MCF 10A (cell line): ENCODE measurements at regions not wholly inside any gene's neighbourhood (a gene's known extent, or its start where the extent isn't known, plus 50 kb on each side); places are given as distances from the start of the nearest gene placed in this dataset.

Experiments used
- BruUV-seq: library from RNA; stranded (reverse); fragments of 400-500 nt; replicated peaks from 2 replicates; lab custom pipeline; 2021; lab: Mats Ljungman, UMichigan
- CTCF ChIA-PET: fragments of 300-600 bp; sonication (Branson Sonifier 250); formaldehyde crosslinking; extraction: SDS; loops from one replicate; lab custom pipeline; 2021; ENCODE audit warnings: antibody characterized with exemption, inconsistent platforms; lab: Yijun Ruan, JAX
- POLR2A ChIA-PET: fragments of 300-600, 350-650 bp; sonication (Branson Sonifier 250); formaldehyde crosslinking; extraction: SDS; loops from one replicate; lab custom pipeline; 2020; ENCODE audit warnings: antibody characterized with exemption, inconsistent platforms; lab: Yijun Ruan, JAX
- DNase-seq: peaks from one replicate; pipeline ENCODE4 v3.0.0-alpha.2; 2018; ENCODE audit not compliant: unreplicated experiment
- H3K27ac Mint-ChIP-seq: one replicate; pipeline ENCODE4 v1.8.0; 2022; ENCODE audit warnings: mild to moderate bottlenecking, low read depth, mixed read lengths; ENCODE audit not compliant: unreplicated experiment
- H3K27me3 Mint-ChIP-seq: one replicate; pipeline ENCODE4 v1.8.0; 2022; ENCODE audit warnings: mixed read lengths; ENCODE audit not compliant: insufficient read depth, unreplicated experiment
- H3K36me3 Mint-ChIP-seq: one replicate; pipeline ENCODE4 v1.8.0; 2022; ENCODE audit warnings: mild to moderate bottlenecking, moderate library complexity, mixed read lengths; ENCODE audit not compliant: insufficient read depth, unreplicated experiment
- H3K4me1 Mint-ChIP-seq: one replicate; pipeline ENCODE4 v1.8.0; 2022; ENCODE audit warnings: mixed read lengths; ENCODE audit not compliant: insufficient read depth, unreplicated experiment
- H3K4me3 Mint-ChIP-seq: one replicate; pipeline ENCODE4 v1.8.0; 2022; ENCODE audit warnings: mild to moderate bottlenecking, moderate library complexity, mixed read lengths; ENCODE audit not compliant: unreplicated experiment
- H3K9me3 Mint-ChIP-seq: one replicate; pipeline ENCODE4 v1.8.0; 2022; ENCODE audit warnings: mixed read lengths; ENCODE audit not compliant: unreplicated experiment
- intact Hi-C: fragments of 100-400 bp; cut with micrococcal nuclease; formaldehyde crosslinking; loops from 2 replicates; pipeline ENCODE4 v1.14.1; 2022
- TF ChIP-seq, protein P1 (sequence below): fragments of 200-600 bp; IDR thresholded peaks from one replicate; pipeline ENCODE4 v1.8.0; 2022; ENCODE audit warnings: antibody characterized with exemption, mild to moderate bottlenecking; ENCODE audit not compliant: unreplicated experiment

DNA sequence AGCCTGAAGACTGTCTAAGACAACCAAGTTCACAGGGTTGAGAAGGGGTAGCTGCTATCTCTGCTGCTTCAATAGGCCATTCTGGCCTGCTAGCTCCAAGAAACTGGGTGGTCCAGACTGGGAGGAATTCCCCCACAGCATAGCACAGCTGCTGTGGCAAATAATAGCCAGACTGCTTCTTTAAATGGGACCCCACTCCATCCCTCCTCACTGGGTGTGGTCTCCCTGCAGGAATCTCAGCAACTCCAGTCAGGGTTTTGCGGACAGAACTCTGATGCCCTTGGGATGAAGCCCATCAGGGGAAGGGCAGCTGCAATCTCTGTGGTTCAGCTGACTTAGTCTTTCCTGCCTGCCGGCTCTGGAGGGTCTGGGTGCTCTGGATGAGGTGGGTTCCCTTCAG lies 1018.6 kb upstream of the DIAPH2 start:
- Mint-ChIP-seq H3K27me3 (no peaks in the 10 kb centered on the region), H3K4me1 (no peaks in the 10 kb centered on the region), H3K36me3 (no peaks in the 10 kb centered on the region), H3K27ac (no peak overlapping the region), H3K4me3 (no peak overlapping the region), H3K9me3 (no peaks in the 10 kb centered on the region)
- BruUV-seq = no TSS peak
- TF ChIP-seq, protein P1, sequence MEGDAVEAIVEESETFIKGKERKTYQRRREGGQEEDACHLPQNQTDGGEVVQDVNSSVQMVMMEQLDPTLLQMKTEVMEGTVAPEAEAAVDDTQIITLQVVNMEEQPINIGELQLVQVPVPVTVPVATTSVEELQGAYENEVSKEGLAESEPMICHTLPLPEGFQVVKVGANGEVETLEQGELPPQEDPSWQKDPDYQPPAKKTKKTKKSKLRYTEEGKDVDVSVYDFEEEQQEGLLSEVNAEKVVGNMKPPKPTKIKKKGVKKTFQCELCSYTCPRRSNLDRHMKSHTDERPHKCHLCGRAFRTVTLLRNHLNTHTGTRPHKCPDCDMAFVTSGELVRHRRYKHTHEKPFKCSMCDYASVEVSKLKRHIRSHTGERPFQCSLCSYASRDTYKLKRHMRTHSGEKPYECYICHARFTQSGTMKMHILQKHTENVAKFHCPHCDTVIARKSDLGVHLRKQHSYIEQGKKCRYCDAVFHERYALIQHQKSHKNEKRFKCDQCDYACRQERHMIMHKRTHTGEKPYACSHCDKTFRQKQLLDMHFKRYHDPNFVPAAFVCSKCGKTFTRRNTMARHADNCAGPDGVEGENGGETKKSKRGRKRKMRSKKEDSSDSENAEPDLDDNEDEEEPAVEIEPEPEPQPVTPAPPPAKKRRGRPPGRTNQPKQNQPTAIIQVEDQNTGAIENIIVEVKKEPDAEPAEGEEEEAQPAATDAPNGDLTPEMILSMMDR = no peak
- ChIA-PET POLR2A (no interaction called here), CTCF (interaction anchor here (0.5 kb wide), 1 partner anchor 101 kb away, joined by 3 read pairs; no protein-coding TSS in a partner anchor)
- no peak for DNase-seq
- intact Hi-C loops = no loop called here

DNA sequence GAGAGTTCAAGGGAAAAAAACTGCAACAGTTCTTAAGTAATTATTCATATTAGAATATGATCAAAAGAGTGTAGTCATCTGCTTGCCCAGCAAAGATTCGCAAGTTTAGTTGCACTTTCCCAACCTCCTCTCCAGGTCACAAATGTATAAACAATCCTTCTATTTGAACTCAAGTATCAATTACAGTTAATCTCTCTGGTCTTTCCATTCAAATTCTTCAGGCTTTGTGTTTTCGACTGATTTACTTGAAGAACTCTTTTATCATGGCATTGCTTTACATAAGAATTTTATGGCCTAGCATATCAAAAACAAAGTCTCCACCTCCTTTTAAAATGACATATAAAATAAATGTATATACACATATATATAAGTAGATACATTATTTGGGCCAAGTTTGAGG lies 1009.6 kb upstream of the DIAPH2 start:
- POLR2A ChIA-PET = interaction anchor here (0.7 kb wide), 1 partner anchor 42 kb away, joined by 4 read pairs; no protein-coding TSS in a partner anchor
- CTCF ChIA-PET = no interaction called here
- H3K9me3 Mint-ChIP-seq = no peaks in the 10 kb centered on the region
- no peaks in the 10 kb centered on the region for H3K4me1 Mint-ChIP-seq
- TF ChIP-seq, protein P1 = no peak
- no peaks in the 10 kb centered on the region for H3K36me3 Mint-ChIP-seq
- peaks cover 11% of the 10 kb centered on the region for H3K27me3 Mint-ChIP-seq
- no peak for DNase-seq
- no TSS peak for BruUV-seq
- H3K27ac Mint-ChIP-seq = no peak overlapping the region
- no peak overlapping the region for H3K4me3 Mint-ChIP-seq
- intact Hi-C loops = no loop called here

DNA sequence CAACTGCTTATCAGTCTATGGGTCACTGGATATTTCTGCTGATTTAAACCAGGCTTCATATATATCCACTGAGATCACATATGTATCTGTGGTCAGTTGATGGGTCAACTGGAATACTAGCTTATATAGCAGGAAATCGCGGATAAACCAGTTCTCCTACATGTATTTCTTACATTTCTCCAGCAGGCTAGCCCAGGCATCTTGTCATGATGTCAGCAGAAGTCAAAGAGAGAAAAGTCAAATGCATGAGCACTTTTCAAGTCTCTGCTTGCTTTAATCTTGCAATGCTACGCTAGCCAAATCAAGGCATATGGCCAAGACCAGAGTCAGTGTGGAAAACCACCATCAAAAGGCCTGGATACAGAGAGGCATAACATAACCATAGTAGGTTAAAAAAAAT lies 1008.8 kb upstream of the DIAPH2 start:
- H3K27ac Mint-ChIP-seq = no peak overlapping the region
- CTCF ChIA-PET = no interaction called here
- DNase-seq = peak; percentile 19
- no peaks in the 10 kb centered on the region for H3K4me1 Mint-ChIP-seq
- no peaks in the 10 kb centered on the region for H3K36me3 Mint-ChIP-seq
- TF ChIP-seq, protein P1 = no peak
- peaks cover 11% of the 10 kb centered on the region for H3K27me3 Mint-ChIP-seq
- H3K9me3 Mint-ChIP-seq = no peaks in the 10 kb centered on the region
- intact Hi-C loops = no loop called here
- no TSS peak for BruUV-seq
- POLR2A ChIA-PET = interaction anchor here (0.7 kb wide), 1 partner anchor 42 kb away, joined by 4 read pairs; no protein-coding TSS in a partner anchor
- H3K4me3 Mint-ChIP-seq = no peak overlapping the region

DNA sequence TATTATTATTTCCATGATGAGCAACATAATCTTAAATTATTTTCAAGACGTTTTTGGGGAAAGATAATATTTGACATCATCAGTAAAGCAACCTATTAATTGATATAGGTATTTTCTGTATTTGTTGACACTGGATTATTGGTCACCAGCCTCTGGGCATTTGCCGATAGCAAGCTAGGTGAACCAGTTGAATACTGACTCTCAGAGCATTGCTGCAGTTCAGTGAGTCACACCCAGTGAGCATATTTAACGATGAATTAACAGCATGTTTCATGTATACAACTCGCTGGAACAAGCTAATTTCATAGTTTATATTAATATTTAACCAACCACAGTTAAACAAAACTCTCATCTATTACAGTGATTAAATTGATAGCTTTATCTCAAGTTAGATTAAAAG lies 1006.0 kb upstream of the DIAPH2 start:
- no peak overlapping the region for H3K4me3 Mint-ChIP-seq
- ChIA-PET POLR2A (interaction anchor here (1.6 to 2.1 kb wide), 2 partner anchors 10 to 11 kb away, joined by 3 to 6 read pairs; no protein-coding TSS in a partner anchor), CTCF (no interaction called here)
- no peaks in the 10 kb centered on the region for H3K36me3 Mint-ChIP-seq
- DNase-seq = no peak
- intact Hi-C loops = no loop called here
- BruUV-seq = no TSS peak
- no peak overlapping the region for H3K27ac Mint-ChIP-seq
- no peaks in the 10 kb centered on the region for H3K4me1 Mint-ChIP-seq
- peaks cover 11% of the 10 kb centered on the region for H3K27me3 Mint-ChIP-seq
- TF ChIP-seq, protein P1 = no peak
- no peaks in the 10 kb centered on the region for H3K9me3 Mint-ChIP-seq
